HUDEP-2 (cell line): ENCODE measurements at regions not wholly inside any gene's neighbourhood (a gene's known extent, or its start where the extent isn't known, plus 50 kb on each side); places are given as distances from the start of the nearest gene placed in this dataset.

Experiments
- DNase-seq, 76 experiments: peaks; one replicate each; lab custom pipeline; 2025; ENCODE audit not compliant: unreplicated experiment in 76 of 76; lab: John Stamatoyannopoulos, UW

- no peak for DNase-seq
Observed at GRCh38 chr6:1513215-1513780, 96.4 kb upstream of the FOXC1 start.

DNA sequence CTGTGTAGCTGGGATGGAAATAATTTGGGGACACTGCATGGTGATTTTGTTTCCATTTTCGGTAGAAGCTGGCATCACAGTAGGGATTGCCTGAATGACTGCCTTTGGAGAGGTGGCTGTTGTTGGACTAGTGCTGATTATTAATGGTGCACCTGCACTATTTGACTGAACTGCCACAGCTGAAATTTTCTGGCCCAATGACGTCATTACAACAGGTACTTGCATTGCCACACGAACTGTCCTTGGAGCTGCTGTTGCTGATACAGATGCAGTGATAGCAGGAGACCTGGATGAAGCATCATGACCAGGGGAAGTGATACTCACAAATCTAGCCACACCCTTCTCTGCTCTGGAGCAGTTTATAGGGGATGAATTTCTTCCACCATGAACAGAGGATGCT, 95.6 kb upstream of the FOXC1 start:
- no peak for DNase-seq

GRCh38 chr6:1515280-1515679, 94.4 kb upstream of the FOXC1 start:
- DNase-seq, result no peak

- no peak for DNase-seq
Observed at GRCh38 chr6:1515781-1516180, 93.9 kb upstream of the FOXC1 start.

GRCh38 chr6:1516742-1517520, 92.8 kb upstream of the FOXC1 start:
- DNase-seq, result no peak

DNA sequence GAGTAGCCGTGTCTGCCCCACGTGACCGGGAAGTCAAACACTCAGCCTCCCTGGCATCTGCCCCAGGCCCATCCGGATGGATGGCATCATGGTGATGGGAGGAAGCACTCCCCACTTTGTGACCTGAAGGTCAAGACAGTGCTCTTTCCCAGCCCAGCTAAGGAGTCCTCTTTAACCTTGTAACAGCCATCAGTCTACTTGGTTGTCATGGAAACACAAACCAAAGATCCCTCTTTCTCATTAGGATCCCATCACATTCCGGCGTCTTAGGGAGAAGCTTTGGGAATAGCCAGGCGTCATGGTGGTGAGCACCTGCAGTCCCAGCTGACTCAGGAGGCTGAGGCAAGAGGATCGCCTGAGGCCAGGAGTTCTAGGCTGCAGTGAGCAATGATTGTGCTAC, 90.9 kb upstream of the FOXC1 start:
- no peak for DNase-seq

- DNase-seq, result no peak
Observed at GRCh38 chr6:1519597-1519996, 90.1 kb upstream of the FOXC1 start.

DNA sequence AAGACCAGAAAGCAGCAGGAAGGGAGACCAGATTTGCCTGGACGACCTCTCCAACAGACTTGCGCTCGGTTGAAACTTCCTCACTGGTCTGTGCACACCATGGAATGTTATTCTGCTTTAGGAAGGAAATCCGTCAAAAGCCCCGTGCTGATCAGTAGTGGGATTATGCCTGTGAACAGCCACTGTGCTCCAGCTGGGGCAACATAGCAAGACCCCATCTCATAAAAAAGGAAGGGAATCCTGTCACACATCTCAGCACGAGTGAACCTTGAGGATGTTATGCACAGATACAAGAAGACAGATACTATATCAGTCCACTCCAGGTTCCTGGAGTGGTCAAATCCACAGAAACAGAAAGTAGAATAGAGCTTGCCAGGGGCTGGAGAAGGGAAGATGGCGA, 86.9 kb upstream of the FOXC1 start:
- no peak for DNase-seq

DNA sequence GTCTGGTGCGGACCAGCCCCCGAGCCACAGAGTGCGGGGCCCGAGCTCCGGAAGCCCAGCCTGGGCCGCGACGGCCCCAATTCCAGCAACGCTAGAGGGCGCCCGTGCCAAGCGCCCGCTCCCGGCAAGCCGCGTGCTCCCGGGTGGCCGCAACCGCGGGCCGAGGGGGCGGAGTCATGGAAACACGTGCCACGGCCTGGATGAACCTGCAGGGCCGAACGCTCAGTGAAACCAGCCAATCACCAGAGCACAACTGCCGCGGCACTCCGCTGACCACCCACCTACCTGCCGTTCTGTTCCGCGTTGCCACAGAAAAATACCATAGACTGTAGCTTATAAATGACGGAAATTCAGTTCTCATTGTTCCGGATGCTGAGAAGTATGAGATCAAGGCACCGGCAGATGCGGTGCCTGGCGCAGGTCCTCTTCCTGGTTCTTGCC, 85.7 kb upstream of the FOXC1 start:
- peak in 35 of 76 experiments; percentile 2 to 65 (median 29) for DNase-seq

GRCh38 chr6:1525364-1526038, 84.2 kb upstream of the FOXC1 start:
- DNase-seq, result no peak

DNA sequence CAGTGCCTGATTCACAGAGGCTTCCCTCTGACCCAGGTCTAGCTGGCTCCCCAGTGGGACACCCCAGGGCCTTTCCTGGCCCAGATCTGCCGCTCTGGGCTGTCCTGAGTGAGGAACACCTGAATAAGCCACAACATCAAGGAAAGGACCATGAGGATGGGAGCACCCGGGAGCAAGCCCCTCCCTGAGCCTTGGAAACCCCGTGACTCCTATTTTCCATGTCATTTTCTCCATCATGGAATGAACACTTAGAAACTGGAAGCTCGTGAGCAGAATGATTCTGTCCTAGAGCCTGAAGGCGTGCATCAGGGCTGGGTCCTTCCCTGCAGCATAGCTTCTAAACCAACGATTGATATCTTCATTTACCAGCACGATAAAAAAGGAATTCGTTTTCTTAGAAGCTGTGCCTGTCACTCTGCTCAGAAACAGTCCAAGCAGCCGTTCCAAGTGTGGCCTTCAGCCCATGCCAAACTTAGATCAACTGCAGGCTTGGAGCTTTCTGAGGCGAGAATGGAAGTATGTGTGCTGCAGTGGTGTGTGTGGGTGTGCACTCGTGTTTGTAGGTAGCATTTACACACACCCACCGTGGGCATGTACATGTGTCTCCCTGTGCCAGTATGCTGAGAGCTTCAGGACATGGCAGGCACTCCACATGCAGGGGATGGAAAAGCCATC, 83.2 kb upstream of the FOXC1 start:
- DNase-seq, result no peak

DNA sequence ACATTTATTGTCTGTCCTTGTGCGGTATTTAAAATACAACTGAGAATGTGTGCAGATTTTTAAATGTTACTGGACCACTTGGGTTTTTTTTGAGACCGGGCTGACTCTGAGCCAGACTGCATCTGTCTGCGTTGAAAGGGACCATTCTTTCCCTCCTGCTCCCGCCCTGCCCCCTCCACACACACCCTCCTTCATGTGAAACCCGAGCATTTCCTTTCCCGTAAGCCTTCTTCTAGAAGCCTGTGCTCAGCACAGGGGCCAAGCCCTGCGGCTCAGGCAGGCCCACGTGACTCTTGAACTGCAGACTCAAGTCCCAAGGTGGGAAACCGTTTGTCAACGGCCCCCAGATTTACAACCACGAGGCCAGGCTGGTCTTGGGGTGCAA, 82.7 kb upstream of the FOXC1 start:
- no peak for DNase-seq

GRCh38 chr6:1535295-1535694, 74.4 kb upstream of the FOXC1 start:
- no peak for DNase-seq

DNA sequence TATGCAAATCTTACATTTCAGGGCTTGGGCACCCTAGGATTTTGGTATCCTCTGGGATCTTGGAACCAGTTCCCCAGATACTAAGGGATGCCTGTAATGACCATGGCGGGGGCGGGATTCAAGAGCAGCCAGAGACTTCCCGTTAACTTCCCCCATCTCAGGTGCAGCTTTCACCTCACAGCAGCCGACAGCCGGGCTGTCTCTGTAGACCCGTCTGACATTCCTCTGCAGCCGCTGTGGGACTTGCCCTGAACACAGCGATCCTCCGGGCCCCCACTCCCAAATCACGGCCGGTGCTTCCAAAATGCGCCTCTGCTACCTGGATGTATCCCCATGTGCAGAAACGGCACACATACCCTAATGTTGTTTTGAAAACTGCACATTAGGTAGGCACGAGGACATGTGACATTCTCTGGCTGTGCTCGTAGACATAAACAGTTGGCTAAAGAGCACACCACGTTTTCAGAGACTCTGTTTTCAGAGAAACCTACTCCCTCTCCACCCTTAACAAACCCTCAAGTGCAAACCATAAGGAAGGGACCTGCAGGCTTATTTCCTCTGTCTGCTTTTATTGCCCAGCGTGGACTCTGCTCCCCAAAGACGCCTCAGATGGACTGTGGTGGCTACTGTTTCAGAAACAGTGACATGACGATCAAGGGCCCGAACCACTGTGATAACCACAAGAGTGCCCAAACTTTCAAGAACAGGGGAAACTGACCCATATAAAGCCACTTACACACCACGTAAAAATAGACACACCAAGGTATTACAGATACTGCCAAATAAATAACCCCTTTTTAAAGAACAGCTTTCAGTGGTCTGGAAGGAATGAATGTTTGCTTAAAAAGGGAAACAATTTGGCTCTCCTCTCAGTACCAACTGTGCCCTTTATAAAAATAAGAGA, 72.9 kb upstream of the FOXC1 start:
- DNase-seq, result no peak

- no peak for DNase-seq
Observed at GRCh38 chr6:1538369-1538768, 71.3 kb upstream of the FOXC1 start.

GRCh38 chr6:1538810-1539478, 70.8 kb upstream of the FOXC1 start:
- no peak for DNase-seq

DNA sequence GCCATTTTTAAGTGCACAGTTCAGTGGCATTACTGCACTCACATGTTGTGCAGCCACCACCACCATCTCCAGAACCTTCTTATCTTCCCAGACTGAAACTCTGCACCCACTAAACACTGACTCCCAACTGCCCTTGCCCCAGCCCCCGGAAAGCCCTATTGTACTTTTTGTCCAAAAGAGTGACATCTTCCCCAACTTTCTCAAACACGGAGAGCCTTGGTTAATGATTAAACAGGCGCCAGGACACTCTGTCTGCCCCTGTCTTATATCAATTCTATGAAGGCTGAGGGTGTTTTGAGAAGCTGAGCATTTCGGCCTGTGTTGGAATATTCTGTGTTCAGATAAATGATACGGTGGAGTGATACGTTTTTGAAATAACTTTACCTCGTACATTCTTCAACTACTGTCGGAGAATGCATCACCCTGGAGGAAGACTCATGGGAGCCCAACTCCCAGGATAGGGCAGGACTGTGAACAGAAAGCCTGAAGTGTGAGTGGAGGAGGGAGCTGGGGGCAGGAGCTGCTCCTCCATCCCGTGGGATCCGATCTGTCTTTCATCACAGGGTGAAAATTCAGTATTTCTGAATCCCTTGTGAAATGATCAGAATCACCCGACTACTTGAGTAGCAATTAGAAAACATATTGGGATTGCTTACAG, 68.7 kb upstream of the FOXC1 start:
- DNase-seq, result no peak

DNA sequence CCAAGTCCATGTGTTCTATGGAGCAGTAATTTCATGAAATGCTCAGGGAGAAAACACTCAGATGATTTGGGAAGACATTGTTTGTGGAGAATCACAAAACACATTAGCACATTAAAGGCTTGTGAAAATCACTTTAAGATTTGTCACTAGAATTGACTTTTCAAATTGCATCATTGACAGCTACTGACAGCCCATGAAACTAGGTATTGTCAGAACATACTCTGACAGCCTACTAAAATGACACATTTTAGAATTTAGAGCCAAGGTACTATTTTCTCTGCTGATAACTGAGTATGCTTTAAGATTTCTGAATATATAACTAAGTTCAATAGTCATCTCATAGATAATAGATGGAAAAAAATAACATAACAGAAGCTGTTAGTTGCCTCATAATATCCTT, 67.4 kb upstream of the FOXC1 start:
- no peak for DNase-seq

- no peak for DNase-seq
Observed at GRCh38 chr6:1542764-1543163, 67.0 kb upstream of the FOXC1 start.
